SU-DHL-6 (cell line): ENCODE measurements at regions not wholly inside any gene's neighbourhood (a gene's known extent, or its start where the extent isn't known, plus 50 kb on each side); places are given as distances from the start of the nearest gene placed in this dataset.

Experiments
- H2AFZ ChIP-seq: fragments of 200-600 bp; sonication (generic); 2 replicates; pipeline ENCODE4 v1.6.1; 2014; ENCODE audit warnings: low read depth, mild to moderate bottlenecking, moderate library complexity, mixed read lengths, antibody characterized with exemption, low read length; ENCODE audit not compliant: severe bottlenecking
- H3F3A ChIP-seq: fragments of 200-600 bp; shearing (Covaris generic); 2 replicates; pipeline ENCODE4 v1.6.0; 2016; ENCODE audit warnings: antibody characterized with exemption, mild to moderate bottlenecking; ENCODE audit not compliant: insufficient read depth
- H3K27ac ChIP-seq: fragments of 200-600 bp; sonication (generic); 2 replicates; pipeline ENCODE4 v1.5.1; 2016; ENCODE audit warnings: low read depth, mild to moderate bottlenecking, low read length, moderate library complexity, mixed read lengths
- H3K27me3 ChIP-seq: fragments of 200-600 bp; sonication (generic), shearing (Covaris generic); 2 replicates; pipeline ENCODE4 v1.6.0; 2014; ENCODE audit warnings: mild to moderate bottlenecking, low read length
- H3K36me3 ChIP-seq: fragments of 200-600 bp; sonication (generic); 2 replicates; pipeline ENCODE4 v1.6.1; 2014; ENCODE audit warnings: mild to moderate bottlenecking, low read length, mixed read lengths
- H3K4me2 ChIP-seq: fragments of 300-600, 200-600 bp; shearing (Covaris generic), sonication (generic); 2 replicates; pipeline ENCODE4 v1.6.0; 2014; ENCODE audit warnings: low read length, low read depth, mild to moderate bottlenecking; ENCODE audit not compliant: poor library complexity, severe bottlenecking
- H3K4me3 ChIP-seq: fragments of 200-600 bp; sonication (generic); 2 replicates; pipeline ENCODE4 v1.5.1; 2014; ENCODE audit warnings: antibody characterized with exemption, low read length, mild to moderate bottlenecking, mixed read lengths; ENCODE audit not compliant: insufficient read depth, poor library complexity, severe bottlenecking
- H3K79me2 ChIP-seq: fragments of 200-600 bp; sonication (generic); 2 replicates; pipeline ENCODE4 v1.6.1; 2014; ENCODE audit warnings: mild to moderate bottlenecking, low read length, moderate library complexity; ENCODE audit not compliant: insufficient read depth
- H3K9ac ChIP-seq: fragments of 200-600 bp; sonication (generic); 2 replicates; pipeline ENCODE4 v1.7.0; 2014; ENCODE audit warnings: mild to moderate bottlenecking, low read length
- H3K9me2 ChIP-seq: fragments of 200-600 bp; sonication (generic); replicated peaks from 2 replicates; pipeline ENCODE4 v1.6.1; 2014; ENCODE audit warnings: low read length; ENCODE audit not compliant: insufficient read depth
- H3K9me3 ChIP-seq: fragments of 200-600 bp; sonication (generic); 2 replicates; pipeline ENCODE4 v1.6.1; 2014; ENCODE audit warnings: low read length, mixed read lengths; ENCODE audit not compliant: insufficient read depth
- H4K20me1 ChIP-seq: fragments of 200-600 bp; sonication (generic); 2 replicates; pipeline ENCODE4 v1.6.1; 2014; ENCODE audit warnings: low read depth, mild to moderate bottlenecking, antibody characterized with exemption, low read length, moderate library complexity, mixed read lengths
- CTCF ChIP-seq: fragments of 200-600 bp; sonication (generic); IDR thresholded peaks from one replicate; pipeline ENCODE4 v1.5.1; 2017; ENCODE audit warnings: antibody characterized with exemption, mild to moderate bottlenecking, low read length, moderate library complexity; ENCODE audit not compliant: insufficient read depth, poor library complexity, severe bottlenecking
- EZH2phosphoT487 ChIP-seq: fragments of 200-600 bp; sonication (generic), shearing (Covaris generic); conservative IDR thresholded peaks from 2 replicates; pipeline ENCODE4 v1.6.1; 2018; ENCODE audit warnings: mild to moderate bottlenecking, antibody characterized with exemption, low read length, moderate library complexity, mixed read lengths

- Histone ChIP-seq H3K4me3 (no peak overlapping the region), H3F3A (no peaks in the 10 kb centered on the region), H3K27ac (no peak overlapping the region), H3K4me2 (no peak overlapping the region), H3K9me3 (no peaks in the 10 kb centered on the region), H4K20me1 (no peaks in the 10 kb centered on the region), H3K9ac (no peak overlapping the region), H2AFZ (no peak overlapping the region), H3K36me3 (no peaks in the 10 kb centered on the region), H3K9me2 (no peaks in the 10 kb centered on the region), H3K27me3 (no peaks in the 10 kb centered on the region), H3K79me2 (no peaks in the 10 kb centered on the region)
- TF ChIP-seq EZH2phosphoT487 (no peak), CTCF (no peak)
Measured at GRCh38 chr6:144834426-144835038, 549.4 kb downstream of the UTRN start.

- Histone ChIP-seq H3K36me3 (no peaks in the 10 kb centered on the region), H3F3A (no peaks in the 10 kb centered on the region), H3K4me3 (no peak overlapping the region), H3K27me3 (no peaks in the 10 kb centered on the region), H3K27ac (no peak overlapping the region), H3K9me2 (no peaks in the 10 kb centered on the region), H3K79me2 (no peaks in the 10 kb centered on the region), H3K4me2 (no peak overlapping the region), H3K9ac (no peak overlapping the region), H3K9me3 (no peaks in the 10 kb centered on the region), H2AFZ (no peak overlapping the region), H4K20me1 (no peaks in the 10 kb centered on the region)
- TF ChIP-seq EZH2phosphoT487 (no peak), CTCF (no peak)
Measured at GRCh38 chr6:144835322-144835973, 550.3 kb downstream of the UTRN start.

- no peak overlapping the region for H3K4me2 ChIP-seq
- TF ChIP-seq CTCF: no peak
- TF ChIP-seq EZH2phosphoT487: no peak
- H3K9me3 ChIP-seq: no peaks in the 10 kb centered on the region
- H3K4me3 ChIP-seq: no peak overlapping the region
- no peak overlapping the region for H3K27ac ChIP-seq
- no peaks in the 10 kb centered on the region for H3F3A ChIP-seq
- no peaks in the 10 kb centered on the region for H3K9me2 ChIP-seq
- H3K79me2 ChIP-seq: no peaks in the 10 kb centered on the region
- no peak overlapping the region for H3K9ac ChIP-seq
- no peaks in the 10 kb centered on the region for H3K27me3 ChIP-seq
- H3K36me3 ChIP-seq: no peaks in the 10 kb centered on the region
- H4K20me1 ChIP-seq: no peaks in the 10 kb centered on the region
- H2AFZ ChIP-seq: no peak overlapping the region
Measured at GRCh38 chr6:144840619-144841018, 555.5 kb downstream of the UTRN start.
